ENCODE measurements at regions not wholly inside any gene's neighbourhood (a gene's known extent, or its start where the extent isn't known, plus 50 kb on each side); places are given as distances from the start of the nearest gene placed in this dataset.
A peak's percentile ranks its signal among the peaks of the same experiment; 100 is the strongest.

DNA sequence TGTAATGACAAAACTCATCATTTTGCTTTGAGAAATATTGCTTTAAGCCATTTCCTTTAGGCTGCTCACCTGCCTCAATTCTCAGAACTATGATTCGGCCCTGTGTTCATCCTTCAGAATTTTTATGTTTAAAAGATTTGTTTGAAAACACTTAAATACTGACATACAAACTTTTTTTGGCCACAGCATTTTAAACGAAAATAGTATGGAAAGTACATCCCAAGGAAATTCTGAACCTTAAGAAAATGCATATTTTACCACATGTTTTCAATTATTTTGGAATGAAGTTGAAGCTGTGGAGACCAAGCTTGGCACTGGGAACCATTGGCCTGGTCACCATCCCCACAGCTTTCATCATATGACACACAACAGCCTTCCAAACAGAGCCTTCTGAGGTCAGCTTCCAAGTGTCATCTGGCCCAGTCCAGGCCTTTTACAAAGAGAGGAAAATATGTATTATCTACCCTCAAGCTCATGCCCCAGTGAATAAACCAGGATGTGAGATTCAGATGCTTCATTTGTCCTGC lies 83.3 kb downstream of the SOD2 start:
- no peak for DNase-seq (ENCODE audit: low spot score)
- no peak for ATAC-seq (ENCODE audit: low FRiP score)
- TF ChIP-seq, protein P1, sequence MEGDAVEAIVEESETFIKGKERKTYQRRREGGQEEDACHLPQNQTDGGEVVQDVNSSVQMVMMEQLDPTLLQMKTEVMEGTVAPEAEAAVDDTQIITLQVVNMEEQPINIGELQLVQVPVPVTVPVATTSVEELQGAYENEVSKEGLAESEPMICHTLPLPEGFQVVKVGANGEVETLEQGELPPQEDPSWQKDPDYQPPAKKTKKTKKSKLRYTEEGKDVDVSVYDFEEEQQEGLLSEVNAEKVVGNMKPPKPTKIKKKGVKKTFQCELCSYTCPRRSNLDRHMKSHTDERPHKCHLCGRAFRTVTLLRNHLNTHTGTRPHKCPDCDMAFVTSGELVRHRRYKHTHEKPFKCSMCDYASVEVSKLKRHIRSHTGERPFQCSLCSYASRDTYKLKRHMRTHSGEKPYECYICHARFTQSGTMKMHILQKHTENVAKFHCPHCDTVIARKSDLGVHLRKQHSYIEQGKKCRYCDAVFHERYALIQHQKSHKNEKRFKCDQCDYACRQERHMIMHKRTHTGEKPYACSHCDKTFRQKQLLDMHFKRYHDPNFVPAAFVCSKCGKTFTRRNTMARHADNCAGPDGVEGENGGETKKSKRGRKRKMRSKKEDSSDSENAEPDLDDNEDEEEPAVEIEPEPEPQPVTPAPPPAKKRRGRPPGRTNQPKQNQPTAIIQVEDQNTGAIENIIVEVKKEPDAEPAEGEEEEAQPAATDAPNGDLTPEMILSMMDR (IDR thresholded peaks at IDR 0.05), result no peak

DNA sequence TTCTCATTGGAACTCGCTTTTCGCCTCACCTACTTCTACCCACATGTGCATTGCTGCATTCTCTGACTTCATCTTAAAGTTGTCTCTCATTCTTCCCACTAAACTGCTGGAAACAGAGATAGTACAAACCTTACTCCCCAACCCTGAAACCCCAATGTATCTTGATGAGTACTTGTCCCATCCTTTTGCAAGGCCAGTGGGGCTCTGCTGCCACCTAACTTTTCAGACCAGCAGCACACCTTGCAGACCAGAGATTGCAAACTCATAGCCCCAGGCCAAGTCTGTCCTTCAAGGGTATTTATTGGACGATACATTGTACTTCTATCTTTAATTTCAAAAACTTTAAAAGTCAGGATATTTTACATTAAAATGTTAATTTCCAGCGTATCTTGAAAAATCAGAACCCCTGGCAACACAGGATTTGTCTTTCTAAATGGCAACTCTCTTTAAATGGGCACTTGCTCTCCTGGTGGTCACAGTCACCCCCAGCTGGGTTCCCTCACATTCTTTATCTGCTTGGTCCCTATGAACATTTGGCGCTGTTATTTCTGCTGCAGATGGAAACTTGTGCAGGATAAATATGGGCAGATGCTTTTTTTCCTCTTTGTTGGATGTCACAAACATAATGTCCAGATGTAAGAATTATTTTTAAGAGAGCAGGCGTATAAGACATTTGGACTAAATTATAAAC lies 83.9 kb downstream of the SOD2 start:
- TF ChIP-seq, protein P1 (IDR thresholded peaks at IDR 0.05), result no peak
- no peak for DNase-seq (ENCODE audit: low spot score)
- ATAC-seq (ENCODE audit: low FRiP score), result no peak

DNA sequence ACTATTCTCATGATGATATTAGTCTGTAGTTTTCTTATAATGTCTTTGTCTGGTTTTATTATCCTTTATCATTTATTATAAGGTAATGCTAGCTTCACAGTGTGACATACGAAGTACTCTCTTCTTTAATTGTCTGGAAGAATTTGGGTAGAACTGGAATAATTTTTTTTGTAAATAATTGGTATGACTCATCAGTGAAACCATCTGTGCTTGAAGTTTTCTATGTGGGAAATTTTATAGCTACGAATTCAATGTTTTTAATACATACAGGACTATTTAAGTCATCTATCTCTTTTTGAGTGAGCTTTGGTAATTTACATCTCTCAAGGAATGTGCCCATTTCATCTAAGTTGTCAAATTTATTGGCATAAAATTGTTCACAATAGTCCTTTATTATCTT lies 86.3 kb downstream of the SOD2 start:
- ATAC-seq (ENCODE audit: low FRiP score) (no peak), DNase-seq (ENCODE audit: low spot score) (no peak)
- TF ChIP-seq, protein P1 (IDR thresholded peaks at IDR 0.05), result no peak

DNA sequence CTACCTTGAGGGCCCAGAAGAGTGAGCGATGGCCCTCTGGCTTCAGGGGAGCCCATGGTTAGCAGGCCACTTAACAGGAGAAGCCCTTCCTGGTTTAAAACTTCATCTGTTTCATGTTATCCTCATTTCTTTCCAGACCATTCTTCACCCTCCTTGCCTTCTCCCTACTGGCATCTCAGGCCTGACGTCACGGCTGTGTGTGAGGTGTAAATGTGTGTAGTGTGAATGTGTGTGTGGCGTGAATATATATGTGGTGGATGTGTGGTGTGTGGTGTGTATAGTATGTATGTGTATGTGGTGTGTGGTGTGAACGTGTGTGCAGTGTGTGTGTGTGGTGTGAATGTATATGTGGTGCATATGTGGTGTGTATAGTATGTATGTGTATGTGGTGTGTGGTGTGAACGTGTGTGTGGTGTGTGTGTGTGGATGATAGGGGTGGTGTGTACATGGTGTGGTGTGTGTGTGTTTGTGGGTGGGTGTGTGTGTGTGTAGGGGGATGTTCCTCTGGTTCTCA lies 88.5 kb downstream of the SOD2 start:
- TF ChIP-seq, protein P1 (IDR thresholded peaks at IDR 0.05), result no peak
- DNase-seq (ENCODE audit: low spot score) (no peak), ATAC-seq (ENCODE audit: low FRiP score) (no peak)

DNA sequence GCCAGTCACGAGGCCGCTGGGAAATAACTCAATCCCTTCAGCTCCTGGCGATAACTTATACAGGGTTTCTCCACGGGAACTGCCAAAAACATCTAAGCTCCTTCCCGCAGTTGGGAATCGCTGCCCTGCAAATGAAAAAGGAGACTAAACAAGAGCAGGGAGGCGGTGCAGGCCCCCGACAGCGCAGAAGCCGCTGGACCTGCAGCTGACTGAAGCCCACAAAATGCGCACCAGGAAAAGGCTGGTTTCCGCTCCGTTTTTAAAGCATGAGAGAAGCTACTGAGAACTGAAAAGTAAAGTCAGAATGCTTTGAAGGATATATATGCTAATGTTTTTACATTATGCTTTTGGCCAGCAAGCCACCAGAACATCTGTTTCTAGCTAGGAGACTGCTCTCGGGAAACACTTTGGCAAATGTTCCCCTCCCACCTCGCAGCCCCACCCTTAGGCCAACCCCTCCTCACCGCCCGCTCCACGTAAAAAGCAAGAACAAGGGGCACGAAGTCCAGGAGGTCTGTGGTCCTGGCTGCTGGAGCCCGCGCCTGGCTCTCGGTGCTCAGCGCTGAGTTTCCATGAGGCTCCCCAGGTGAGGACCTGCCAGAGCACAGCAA lies 90.5 kb downstream of the SOD2 start:
- TF ChIP-seq, protein P1 (IDR thresholded peaks at IDR 0.05), result no peak
- no peak for DNase-seq (ENCODE audit: low spot score)
- no peak for ATAC-seq (ENCODE audit: low FRiP score)

DNA sequence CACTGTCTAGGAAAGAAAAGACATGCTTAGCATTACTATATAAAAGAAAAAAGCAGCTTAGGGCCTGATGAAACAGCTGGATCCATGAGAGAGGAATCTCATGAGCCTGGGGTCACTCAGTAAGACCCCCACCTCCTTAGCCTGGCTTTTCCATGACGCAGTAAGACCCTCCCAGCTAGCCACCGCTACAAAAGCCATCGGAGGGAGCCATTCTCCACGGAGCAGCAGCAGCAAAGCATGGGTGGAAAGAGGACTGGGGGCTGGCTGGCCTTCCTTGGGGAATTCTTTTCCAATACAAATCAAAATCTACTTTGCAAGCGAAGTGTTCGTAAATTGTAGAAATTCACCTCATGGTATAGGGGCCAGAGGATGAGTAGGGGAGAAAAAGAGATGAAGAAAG lies 91.8 kb downstream of the SOD2 start:
- ATAC-seq (ENCODE audit: low FRiP score) (no peak), DNase-seq (ENCODE audit: low spot score) (no peak)
- TF ChIP-seq, protein P1 (IDR thresholded peaks at IDR 0.05), result no peak

DNA sequence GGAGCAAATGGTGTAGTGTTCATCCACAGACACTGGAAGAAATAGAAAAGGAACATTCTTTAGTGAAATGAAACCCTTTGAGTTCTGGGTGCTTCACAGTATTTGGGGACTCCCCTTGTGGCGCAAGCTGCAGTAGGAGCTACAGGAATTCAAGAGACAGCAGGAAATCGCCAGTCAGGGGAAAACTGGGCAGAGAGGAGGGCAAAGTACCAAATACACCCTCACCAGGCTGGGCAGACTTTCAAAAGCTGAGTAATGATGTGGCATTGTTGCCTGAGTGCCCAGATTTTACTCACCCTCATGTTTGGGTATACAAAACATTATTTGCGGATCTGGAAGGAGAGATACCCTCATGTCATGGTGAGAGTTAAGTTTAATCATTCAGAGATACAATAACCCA lies 97.9 kb downstream of the SOD2 start:
- ATAC-seq (ENCODE audit: low FRiP score) (peak; percentile 72), DNase-seq (ENCODE audit: low spot score) (no peak)
- TF ChIP-seq, protein P1 (IDR thresholded peaks at IDR 0.05), result no peak
